LoVo (cell line): ENCODE measurements at regions not wholly inside any gene's neighbourhood (a gene's known extent, or its start where the extent isn't known, plus 50 kb on each side); places are given as distances from the start of the nearest gene placed in this dataset.
A peak's percentile ranks its signal among the peaks of the same experiment; 100 is the strongest.

Source experiments
- DNase-seq: peaks from one replicate; pipeline ENCODE4 v3.0.0-alpha.2; 2016; ENCODE audit warnings: low spot score

DNA sequence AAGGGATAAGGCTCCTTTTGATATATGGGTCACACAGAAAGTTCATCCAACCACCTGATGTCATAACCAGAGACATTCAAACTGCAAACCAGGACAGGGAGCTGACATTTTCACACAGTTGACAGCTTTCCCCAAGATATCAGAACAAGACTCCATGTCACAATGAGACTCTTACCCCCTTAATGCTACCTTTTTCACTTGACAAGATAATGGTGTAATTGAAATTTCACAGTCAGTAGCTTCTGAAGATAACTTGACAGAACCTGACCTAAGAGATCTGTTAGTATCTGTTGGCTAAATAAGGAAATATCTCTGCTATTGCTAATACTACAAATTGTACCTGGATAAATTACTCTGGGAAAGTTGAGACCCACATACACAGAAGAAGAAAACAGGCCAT is 187.3 kb downstream of the C12orf50 start:
- no peak for DNase-seq

DNA sequence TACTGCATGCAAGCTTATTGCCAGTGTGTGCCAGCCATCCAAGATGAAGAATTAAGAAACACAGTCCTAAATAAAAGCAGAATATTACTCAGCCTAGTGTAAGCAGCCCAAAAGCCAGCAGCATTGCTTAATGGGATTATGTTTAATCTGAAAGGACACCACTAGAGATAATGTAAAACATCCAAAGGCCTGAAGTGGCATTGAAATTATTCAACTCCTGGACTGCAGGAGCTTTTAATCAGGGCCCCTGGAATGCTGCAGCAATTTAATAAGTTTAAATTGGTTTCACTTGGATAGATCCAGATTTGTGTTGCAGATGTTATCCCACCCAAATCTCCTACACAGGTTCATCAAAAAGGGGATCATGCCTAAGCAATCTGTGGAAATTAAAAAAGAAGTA is 193.0 kb downstream of the C12orf50 start:
- no peak for DNase-seq

DNA sequence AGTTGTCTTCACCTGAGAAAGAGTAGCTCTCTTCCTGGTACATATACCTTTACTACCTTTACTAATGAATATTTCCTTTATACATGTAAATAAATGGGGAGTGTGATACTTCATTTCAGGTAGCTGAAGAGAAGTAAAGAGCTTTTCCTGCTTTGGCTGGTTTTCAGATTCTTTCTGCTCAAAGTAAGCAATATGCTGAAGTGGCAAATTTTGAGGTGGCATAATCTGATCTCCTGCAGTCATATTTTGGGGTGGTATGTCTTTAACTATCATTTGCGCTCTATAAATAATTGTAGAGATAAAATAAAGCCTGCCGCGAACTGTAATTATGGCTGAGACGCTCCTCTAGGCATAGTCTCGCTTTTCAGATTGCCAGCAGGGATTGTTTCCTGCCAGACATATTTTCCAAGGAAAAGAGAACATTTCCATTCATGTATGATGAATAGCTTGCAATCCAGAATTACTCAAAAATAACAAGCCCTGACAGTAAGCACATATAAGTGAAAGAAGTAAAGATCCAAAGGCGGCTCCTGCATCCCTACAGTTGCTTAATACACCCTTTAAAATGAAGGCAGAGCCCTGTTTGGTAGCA is 200.7 kb downstream of the C12orf50 start:
- no peak for DNase-seq

DNA sequence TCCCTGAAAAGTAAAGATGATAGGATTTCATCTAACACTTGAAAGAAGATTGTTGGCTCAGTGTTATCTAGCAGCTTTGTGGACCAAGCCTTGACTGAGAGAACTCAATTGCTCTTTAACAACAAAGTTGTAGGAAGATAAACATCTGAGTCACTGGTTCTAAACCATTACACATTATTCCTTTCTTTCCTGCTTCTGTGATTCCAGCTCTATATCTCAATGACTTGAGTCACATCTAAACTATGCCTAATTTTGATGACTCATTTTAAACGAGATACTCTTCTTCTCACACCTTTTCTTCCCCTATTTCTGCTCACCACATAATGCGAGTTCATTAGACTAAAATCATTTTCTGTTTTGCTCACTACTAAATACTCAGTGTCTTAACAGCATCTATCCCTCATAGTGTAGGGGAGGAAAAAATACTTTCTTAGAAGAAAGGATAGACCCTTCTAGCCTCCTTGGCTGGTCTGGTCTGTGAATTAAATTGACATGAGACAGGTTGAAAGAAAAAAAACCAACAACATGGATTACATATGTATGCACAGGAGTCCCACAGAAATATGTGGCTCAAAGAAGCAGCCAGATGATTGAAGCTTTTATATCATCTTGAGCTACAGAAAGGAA is 201.4 kb downstream of the C12orf50 start:
- peak; percentile 71 for DNase-seq

DNA sequence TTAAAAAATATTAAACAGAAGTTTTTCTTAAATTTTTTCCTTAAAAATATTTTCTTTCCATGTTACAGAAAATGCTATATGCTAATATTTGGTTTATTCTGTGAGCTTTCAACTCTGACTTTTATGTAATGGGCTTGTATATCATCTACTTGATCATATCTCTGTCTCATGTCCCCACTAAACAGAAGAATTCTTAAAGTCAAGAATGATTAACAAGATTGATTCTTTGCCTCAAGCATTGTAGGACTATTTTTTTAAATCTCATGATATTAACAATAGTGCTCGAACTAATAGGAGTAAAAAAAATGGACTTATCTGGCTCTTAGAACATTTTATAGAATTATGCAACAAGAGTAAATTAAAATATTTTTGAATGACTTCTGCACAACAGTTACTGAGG is 206.3 kb downstream of the C12orf50 start:
- no peak for DNase-seq

DNA sequence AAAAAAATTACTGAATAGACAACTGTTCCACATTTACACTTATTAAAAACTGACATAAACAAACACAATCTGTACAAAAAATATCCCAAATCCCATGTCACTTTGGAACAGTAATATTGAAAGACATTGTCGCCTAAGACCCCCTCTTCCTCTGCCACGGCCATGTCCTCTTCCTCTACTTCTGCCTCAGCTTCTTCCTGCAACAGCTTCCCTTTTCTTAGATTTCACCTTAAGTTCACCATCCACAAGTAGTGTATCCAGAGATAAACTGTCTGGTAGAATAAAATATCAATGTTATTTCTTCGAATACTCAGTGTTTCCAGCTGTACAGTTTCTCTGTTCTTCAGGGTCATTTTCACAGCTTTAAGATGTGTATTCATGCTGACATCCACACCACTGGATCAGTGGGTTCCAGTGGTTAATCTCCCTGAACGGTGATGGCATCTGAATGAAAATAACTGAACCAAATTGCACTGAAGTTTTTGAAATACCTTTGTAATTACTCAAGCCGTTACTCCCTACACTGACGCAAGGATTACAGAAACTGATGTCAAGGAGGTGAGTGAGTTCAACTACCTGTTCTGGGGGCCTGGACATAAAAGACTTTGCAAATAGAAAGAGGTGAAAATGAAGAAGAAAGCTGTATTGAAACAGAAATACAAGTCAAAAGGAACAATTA is 208.5 kb downstream of the C12orf50 start:
- peak; percentile 39 for DNase-seq

DNA sequence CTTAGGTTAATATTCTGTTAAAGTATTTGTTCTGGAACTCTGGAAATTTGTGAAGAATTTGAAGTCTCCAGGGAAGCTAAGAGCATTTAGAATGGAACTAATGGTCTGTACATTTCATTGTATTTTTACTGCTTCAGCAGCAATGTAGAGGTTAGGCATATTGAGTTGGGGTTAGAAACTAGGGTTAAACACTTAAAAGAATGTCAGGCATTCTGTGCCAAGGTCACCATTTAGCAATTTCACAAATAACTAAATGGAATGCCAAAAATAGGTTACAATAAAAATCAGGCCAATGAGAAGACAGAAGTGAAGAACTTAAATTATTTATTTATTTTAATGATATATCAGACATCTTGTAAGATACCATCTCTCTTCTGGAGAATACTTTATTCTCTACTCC is 210.8 kb downstream of the C12orf50 start:
- no peak for DNase-seq

DNA sequence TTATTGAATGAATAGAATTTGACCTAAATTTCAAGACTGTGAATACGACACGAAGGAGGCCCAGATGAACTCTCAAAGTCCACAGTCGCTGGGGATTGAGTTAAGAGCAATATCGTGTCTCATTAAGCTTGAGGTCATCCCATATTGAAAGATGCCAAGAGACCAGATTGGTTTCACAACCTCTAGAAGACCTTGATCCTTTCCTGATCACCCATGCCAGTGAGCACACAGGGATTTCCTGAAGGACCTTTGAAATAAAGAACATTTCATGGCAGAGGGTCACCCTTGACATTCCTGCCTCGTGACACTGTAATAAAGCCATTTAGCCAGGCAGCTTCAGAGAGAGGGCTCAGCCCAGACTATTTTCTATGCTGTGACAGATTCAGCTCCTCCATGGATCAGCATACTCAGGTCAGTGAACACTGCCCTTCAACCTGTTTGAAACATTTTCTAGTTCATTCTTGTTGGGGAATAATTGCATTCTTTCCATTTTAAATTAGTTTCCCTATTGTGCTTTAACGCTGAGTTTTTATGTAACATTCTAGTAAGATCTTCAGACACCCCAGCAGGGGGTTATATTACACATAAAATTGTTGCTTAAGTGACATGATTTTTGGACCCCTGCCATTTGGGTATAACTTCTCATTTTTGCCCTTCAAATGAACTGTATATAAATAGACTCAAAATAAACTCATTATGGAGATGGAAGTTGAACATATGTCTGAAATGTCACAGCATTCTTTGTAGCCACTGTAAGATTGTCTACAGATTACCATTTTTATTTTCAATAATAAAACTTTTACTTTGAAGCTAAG is 213.2 kb downstream of the C12orf50 start:
- DNase-seq = no peak

DNA sequence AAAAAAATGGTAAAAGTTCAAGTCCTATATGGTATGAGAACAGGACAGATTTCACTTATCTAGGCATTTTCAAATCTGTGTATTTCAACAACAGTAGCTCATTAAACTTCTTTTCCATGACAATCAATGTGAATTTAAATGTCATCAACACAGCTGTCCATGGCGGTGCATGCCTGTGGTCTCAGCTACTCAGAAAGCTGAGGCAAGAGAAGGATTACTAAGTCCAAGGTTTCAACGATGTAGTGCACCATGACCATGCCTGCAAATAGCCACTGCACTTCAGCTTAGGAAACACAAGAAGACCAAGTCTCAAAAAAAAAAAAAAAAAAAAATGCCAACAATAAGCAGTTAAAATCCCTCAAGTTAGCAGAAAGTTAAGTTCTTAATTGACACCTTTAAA is 214.6 kb downstream of the C12orf50 start:
- DNase-seq = no peak

DNA sequence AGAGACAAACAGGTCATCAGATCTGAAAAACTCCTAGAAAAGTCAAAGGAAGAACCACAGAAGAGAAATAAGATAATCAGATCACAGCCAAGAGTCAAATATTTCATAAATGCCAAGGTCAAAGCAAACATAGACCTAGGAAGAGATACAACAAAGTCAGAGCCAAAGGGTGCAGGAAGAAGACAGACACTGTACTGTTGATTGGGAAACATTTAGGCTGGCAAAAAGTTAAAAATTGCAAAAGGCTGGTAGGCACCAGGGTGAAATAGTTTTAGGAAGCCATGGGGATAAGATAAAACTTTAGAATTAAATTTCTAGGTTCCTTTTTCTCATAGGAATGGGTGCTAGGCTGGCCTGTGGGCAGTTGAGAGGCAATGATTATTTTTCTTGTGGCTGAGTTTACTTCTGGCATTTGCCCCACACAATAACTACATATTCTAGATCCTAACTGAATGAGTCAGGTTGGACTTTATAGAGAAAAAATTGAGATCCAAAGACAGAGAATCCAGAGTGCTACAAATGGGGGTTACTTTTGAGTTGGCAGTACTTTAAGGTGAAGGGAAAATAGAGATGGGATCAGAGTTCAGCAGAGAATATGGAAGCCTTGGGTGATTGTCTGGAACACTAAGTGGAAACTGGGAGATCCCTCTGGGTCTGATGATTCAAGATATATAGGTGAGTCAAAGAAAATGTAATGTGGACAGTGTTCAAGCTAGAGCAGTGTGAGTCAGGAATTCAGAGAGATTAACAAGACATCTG is 215.5 kb downstream of the C12orf50 start:
- no peak for DNase-seq

DNA sequence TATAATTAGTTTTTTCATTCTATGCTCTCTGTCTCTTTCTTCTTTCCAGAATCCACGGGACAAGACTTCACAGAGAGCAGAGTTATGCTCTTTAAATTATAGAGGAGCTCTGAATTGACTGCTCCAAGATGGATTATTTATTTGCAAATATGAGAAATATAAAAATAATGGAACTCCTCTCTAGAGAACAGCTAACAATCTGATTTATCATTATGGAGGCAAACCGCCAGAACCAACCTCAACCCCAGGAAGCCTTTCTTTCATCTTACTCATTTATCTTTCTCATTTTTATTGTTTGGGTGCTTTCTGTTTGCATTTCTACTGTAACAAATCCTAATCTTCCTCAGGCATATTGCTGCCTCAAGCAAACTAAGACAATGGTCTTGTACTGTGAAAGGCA is 216.5 kb downstream of the C12orf50 start:
- DNase-seq = no peak

DNA sequence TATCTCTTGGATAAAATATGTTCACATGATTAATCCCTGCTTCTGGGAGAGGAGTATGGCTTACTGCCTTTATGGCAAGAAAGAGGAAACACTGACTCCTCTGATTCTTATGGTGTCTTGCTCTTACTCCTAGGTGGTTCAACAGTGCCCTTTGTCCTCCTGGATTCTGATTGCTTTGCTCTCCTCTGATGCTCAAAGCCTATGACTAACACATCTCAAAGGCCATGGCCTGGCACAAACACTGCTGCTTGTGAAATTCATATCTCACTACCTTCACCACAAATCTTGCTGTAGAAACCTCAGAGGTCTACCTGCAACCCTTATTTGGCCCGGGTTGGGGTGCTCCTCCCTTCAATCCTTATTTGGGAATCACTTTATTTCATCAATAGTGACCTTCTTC is 217.2 kb downstream of the C12orf50 start:
- peak; percentile 51 for DNase-seq

DNA sequence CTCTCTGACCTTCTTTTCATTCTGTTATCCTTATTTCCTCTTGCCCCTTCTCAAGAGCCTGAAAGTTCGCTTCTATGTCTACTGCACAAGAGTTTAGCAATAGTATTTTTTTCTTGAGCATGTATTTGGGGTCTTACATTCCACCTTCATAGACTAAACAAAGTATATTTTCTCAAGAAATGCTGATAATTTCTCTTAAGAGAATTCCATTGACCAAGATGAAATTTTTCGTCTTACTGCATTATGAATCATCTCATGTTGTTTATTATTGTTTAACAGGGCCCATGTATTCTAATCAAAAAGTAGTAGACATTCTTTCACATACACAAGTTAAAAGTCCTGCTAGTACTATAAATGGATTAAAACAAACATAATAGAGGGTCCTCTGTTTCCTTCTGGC is 219.3 kb downstream of the C12orf50 start:
- DNase-seq = no peak

DNA sequence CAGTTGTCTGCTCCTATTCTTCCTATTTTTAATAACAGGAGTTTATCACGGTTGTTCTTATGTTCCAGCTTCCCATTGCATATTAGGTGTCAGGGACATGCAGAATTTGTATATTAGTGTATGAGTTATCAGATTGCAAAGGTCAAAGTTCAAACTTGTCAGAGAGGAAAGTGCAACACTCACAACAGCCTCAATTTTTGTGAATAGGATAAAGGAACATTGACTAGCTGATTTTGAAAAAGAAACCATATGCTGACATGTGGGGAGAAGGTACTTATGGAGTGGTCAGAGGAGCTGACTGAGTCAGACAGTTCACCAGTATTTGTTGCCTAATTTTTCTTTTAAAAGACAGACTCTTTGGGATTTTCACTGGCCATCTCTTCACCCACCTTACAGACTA is 222.1 kb downstream of the C12orf50 start:
- DNase-seq = no peak

DNA sequence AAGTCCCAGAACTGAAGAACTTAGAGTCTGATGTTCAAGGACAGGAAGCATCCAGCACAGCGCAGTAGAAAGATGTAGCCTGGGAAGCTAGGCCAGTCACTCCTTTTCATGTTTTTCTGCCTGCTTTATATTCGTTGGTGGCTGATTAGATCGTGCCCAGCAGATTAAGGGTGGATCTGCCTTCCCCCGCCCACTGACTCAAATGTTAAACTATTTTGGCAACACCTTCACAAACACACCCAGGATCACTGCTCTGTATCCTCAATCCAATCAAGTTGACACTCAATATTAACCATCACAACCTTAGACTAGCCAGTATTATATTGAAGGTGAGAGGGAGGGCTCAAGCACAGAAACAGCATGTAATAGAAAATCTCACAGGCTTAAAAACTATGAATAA is 222.9 kb downstream of the C12orf50 start:
- no peak for DNase-seq

DNA sequence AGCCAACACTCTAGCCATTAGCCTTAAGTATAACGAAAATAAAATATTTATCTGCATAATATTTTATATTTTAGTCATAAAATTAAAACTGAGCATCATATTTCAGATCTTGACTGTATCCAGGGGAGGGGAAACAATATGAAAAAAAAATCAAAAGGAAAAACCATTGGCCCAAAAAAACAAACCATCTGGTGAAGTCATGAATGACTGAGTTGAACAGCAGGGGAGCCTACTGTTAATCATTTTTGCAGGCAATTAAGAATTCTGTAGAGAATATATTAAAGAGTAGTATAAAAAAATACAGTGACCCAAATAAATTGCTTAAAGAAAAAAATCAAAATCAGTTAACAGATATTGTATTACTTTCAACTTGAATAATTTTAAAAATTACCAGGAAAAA is 224.8 kb downstream of the C12orf50 start:
- DNase-seq = no peak

DNA sequence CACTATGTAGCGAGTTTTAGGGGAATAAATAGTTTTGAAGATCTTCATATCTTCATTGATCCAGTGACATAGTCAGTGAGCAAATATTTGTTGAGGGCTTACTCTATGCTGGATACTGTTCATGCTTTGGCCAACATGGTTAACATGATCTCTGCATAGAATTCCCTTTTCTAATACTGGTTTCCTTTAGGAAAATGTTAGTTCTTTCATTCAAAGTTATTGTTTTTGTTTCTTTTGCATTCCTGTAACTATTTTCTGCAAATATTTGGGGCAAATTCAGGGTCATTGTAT is 226.5 kb downstream of the C12orf50 start:
- DNase-seq = no peak

DNA sequence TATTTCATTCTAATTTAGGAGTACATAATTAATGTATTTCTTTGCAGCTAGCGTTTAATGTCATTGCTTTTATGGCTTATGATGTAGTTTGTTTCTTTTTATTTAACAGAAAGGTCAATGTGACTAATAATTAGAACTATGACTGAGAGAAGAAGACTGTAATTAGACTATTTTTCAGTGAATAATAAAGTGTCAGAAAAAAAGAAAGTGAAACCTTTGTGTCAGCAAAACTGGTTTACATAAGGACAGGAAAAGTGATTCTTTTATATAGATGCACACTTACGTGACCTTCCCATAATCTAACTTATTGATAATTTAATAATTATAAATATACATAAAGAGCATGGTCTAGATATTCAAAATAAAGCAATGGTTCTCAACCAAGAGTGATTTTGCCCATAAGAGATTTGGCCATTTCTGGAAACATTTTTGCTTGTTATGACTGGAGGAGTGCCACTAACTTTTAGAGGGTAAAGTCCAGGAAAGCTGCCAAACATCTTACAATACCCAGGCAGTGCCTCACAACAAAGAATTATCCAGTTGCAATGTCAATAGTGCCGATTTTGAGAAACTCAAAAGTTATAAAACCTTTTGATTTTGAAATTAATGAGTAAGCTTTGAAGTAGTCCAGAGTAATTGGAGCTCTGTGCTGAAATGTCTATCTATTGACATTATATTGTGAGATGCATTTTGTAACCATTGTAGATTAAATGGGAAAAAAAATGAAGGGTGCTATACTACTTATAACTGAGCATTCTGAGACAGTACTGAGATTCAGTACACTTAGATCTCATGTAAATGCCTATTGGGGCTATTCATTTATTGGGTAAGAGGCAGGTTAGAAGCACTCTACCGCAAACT is 227.1 kb downstream of the C12orf50 start:
- DNase-seq = no peak

DNA sequence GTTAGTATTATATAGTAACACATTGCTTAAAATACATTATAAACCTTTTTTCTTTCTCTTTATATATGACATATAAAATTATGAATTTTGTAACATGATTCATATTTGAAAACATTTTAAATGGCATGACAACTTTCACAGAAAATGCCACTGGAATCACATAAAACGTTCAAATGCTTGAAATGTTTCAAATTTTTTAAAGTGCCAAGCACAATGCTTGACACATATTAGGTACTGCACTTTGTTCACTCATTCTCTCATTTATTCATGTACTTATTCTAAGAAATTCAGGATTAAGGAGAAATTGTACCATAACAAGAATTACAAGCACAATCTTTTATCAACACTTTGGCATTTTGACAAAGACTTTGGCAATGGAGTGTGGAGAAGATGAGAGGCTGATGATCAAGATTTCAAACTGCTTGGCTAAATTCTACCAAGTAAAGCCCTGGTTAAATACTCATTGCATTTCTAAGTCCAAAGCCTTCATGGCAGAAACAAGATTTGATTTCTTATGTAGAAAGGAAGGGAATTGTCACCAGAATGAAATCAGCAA is 232.2 kb downstream of the C12orf50 start:
- DNase-seq = no peak

DNA sequence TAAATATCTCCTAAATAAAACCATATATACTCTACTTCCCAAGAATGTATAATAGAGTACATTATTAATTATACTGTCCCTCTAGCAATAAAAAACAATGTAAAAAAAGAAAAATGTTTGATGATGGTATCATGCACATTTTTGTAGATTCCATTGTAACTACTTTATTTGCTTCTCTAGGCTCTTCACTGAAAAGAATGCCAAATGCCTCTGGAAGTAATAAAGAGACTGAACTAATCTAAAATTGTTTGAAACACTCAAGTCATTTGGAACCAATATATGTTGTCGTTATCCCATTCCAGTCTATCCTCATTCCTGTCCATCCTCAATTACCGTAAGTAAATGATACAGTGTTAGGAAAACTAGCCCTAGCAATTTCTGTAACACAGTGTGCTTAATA is 233.6 kb downstream of the C12orf50 start:
- DNase-seq = no peak

DNA sequence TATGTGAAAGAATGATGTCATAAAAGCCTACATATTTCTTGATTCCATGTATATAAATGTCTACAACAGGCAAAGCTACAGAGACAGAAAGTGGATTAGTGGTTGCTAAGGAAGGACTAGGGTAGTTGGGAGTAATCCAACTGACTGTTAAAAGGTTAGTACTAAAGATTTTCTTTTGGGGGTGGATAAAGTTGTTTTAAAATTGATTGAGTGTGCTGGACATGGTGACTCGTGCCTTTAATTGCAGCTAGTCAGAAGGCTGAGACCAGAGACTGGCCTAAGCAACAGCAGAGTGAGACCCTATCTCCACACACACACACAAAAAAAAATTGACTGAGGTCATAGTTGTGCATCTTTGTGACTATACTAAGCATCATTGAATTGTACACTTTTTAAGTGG is 234.3 kb downstream of the C12orf50 start:
- DNase-seq = no peak
